GM18505 (cell line): ENCODE measurements at regions not wholly inside any gene's neighbourhood (a gene's known extent, or its start where the extent isn't known, plus 50 kb on each side); places are given as distances from the start of the nearest gene placed in this dataset.

Experiments used
- ATAC-seq: cut with Tn5 transposase; IDR thresholded peaks from one replicate; pipeline ENCODE4 v1.9.1; 2021; ENCODE audit not compliant: unreplicated experiment
- POLR2A ChIP-seq: IDR thresholded peaks from 4 replicates; pipeline ENCODE4 v1.6.1; 2011; ENCODE audit warnings: borderline replicate concordance; ENCODE audit not compliant: insufficient read depth, insufficient read length; ENCODE audit errors: extremely low read depth

DNA sequence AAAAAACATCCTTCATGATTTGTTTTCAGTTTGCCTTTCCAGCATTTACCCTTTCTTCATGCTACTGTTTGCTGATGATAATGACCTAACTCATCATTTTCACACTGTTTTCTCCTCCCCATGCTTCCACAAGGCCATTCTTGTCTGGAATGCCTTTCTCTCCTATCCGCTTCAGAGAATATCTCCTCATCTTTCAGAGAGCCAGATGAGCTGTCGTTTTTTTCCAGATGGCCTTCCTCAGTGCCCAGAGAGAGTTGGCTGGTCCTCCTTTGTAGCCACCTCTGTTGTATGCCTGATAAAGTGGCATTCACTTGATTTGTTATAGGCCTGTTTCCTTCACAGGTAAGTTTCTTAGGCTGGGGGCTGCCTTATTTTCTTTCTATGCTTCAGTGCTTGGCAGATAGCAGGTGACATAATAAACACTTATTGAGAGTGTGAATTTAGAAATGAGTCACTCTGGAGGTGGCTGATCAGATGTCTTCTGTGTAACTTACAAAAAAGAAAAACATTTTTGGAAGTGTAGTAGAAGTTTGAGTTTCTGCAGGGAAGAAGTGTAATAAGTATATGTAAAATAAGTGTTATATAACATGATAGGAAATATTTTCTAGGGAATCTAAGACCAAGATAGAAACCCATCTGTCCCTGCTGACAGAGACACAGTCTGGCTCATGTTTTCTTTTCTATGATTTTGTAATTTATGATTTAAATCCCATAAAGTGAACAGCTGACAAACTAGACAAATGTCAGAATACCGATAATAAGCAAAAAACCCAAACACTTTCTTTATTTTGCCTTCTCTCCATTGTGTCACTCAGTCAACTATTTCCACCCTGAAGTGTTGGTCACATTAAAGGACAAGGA, 174.5 kb downstream of the DACT1 start:
- ATAC-seq, result peak; percentile 91
- TF ChIP-seq POLR2A, result no peak

DNA sequence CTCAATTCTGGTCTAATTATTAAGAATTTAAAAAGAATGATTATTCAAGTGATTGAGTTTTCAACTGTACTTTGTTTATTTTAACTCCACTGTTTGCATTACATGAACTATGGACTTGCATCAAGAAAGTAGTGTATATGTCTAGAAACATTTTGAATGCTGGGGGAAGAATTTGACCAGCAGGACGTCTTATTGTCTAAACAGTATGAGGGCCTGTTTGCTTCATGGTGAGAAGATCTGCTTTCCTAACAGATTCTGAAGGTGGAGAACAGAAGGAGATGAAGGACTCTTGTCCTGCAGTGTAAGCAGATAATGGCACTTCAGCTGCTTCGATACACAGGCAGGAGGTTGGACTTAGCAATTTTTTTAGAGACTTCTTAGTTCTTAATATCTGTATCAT, 176.0 kb downstream of the DACT1 start:
- no peak for TF ChIP-seq POLR2A

DNA sequence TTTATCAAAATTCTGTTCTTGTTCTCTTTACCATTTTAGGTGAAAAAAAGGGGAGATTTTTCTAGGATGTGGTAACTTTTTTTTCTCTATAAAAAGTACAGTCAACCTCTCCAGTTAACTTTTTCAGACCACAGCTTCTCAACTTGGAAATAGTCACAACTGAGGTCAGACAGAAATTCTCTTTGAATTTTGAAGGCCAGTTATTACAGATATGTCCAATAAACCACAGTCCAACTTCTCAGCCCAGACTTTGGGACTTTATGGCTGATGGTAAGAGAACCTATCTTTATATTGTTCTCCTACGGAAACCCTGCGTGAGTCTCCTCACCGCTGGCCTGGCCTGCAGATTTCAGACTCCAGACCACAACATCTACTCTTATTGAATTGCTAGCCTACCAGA, 176.7 kb downstream of the DACT1 start:
- ATAC-seq, result no peak
- TF ChIP-seq POLR2A, result no peak

More for the DNA sequence above, 176.0 kb downstream of the DACT1 start:
- no peak for ATAC-seq

DNA sequence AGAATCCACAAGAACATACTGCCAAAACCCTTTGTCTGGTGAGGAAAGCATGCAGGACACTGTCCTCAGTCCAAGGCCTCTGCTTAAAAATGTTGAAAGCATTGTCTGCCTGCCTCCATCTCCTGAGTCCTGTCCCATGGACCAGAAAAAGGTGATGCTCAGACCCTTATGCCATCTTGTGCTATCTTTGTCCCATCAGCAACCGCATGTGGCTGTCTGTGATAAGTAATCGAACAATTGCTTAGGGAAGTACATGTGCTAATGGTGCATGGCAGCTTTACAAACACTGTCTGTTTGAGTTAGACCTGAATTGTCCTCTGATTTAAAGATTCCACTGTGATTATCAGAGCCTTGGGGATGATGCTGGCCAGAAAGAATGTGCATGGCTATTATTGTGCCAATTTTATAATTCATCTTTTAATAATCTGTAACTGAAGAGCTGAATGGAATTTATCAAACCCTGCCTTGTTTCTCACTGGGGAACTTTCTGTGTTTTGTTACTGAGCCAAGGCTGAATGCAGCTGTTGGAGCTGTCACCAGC, 177.5 kb downstream of the DACT1 start:
- no peak for ATAC-seq

DNA sequence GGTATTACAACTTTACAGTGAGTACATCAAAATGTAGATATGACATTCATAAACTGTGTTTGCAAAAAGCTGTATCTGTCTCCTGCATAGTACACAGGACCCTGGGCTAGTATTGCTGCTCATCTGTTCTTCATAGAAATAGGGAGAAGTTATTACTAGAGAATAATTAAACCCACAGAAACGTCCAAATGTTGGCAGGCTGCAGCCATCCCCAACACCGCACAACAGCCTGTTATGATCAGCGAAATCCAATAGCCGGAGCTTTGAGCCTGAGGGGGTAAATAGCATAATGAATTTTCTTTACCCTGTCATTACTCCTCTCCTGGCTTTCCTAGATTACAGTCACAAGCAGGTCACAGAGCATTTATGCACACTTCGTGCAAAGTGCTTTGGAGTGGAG, 178.0 kb downstream of the DACT1 start:
- ATAC-seq, result no peak
- no peak for TF ChIP-seq POLR2A

More for the DNA sequence above, 177.5 kb downstream of the DACT1 start:
- no peak for TF ChIP-seq POLR2A

DNA sequence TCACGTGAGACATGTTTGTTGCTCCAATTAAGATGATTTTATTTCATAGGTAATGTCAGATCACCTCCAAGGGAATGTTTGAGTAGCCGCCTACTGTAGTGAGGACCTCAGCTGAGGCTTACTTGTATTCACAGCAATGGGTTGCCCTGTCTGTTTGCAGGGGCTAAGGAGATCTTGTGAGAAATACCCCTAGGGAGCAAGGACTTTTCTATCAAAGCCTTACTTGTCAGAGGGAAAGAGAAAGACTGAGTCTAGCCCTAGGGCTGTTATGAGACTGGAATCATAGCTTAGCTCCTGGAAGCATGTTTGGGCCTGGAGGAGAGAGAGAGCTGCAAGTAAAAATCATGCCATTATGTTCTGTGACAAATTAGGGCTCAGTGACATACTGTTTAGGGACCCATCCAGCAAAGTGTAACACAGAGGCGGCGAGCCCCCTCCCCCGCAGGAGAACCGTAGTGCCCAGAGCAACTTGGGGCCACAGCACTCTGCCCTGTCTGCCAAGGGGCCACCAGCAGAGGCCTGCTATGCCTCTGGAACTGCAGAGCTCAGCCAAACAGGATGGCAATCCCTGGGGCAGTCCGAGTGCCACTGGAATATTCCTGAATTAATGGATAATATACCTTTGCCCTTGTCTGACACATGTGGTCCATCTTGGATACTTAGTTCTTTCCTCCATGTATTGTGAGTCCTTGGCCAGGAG, 178.8 kb downstream of the DACT1 start:
- no peak for TF ChIP-seq POLR2A
- no peak for ATAC-seq

DNA sequence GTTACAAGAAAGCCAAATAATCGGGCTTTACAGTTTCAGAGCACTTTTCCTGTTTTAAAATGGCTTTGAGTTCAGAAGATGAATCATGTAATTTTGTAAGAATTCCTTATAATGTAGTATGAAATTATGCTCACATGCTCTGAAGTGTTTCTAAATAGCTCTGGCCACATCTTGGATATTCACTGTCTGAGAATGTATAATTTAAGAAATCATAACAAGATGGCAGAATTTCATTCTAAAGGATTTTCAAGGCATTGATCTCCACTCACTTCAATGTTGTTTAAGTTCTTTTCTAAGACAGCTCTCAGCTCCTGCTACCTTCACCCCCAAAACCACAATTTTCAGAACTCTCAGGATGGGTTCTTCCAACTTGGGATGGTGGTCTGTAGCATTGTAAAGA, 180.1 kb downstream of the DACT1 start:
- ATAC-seq, result no peak
- no peak for TF ChIP-seq POLR2A

DNA sequence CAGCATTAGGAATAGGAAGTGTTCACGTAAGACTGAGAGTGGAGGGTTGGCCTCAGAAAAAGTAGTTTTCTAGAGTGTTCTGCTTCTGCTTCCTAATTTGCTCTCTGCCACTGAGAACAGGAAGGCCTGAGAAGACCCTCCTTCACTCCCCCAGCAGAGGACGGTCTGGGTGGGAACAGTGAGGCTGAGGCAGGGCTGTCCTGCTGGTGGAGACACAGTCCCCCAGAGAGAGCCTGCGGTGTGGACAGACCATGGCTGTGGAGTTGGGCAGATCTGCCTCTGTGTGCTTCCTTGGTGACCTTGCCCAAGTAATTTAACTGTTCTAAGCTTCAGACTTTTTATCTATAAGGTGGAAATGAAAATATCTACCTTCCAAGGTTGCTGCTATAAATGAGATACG, 182.3 kb downstream of the DACT1 start:
- ATAC-seq, result no peak
- no peak for TF ChIP-seq POLR2A

DNA sequence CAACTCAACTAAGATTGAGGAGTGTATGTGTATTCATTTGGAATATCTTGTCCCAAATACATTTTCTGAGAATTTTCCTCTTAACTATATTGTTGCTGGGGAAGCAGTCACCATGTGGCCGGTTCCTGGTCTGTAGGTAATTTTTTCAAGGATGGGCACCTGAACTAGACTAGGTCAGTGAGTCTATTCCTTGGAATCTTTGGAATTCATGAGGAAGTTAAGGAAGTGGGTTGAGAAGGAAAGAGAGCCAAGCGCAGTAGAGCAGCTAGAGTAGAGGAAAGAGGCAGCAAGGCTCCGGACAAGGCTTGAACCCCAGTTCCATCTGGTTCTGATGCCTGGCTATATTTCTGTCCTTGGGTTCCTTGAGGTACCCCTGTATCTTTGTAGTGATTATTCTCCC, 183.7 kb downstream of the DACT1 start:
- ATAC-seq, result no peak

DNA sequence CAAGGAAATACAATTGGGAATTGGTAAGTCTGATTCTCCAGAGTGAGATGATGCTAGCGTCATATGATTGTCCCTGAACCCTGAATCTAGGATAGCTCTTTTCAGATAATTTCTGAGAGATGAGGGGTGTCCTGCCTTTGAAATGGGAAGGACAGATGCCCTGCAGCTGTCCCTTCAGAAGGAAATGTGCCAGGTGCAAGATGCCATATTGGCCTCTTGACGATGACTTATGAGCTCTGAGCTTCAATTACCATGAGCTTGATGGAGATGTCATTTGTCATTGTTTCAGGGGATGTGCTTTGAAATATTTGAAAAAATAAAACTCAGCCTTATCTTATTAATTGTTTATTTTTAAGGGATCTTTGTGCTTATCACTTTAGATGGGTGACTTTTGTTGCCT, 185.1 kb downstream of the DACT1 start:
- no peak for ATAC-seq
- no peak for TF ChIP-seq POLR2A

More for the DNA sequence above, 183.7 kb downstream of the DACT1 start:
- TF ChIP-seq POLR2A, result no peak

DNA sequence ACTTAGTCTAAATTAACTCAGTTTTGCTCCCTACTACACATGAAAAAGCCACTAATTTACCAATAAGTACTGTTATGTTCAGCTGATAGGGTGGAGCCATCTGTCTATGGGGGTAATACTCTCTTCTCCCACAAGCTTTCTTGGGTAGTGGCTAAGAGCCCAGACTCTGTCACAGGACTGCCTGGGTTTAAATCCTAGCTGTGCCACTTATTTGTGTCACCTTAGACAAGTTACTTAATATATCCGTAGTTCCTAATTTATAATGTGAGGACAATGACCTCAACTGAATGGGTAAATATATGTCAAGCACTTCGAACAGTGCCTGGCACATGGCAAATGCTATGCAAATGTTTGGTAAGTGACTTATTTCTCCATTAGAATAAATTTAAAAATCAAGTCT, 185.6 kb downstream of the DACT1 start:
- TF ChIP-seq POLR2A, result no peak
- no peak for ATAC-seq

DNA sequence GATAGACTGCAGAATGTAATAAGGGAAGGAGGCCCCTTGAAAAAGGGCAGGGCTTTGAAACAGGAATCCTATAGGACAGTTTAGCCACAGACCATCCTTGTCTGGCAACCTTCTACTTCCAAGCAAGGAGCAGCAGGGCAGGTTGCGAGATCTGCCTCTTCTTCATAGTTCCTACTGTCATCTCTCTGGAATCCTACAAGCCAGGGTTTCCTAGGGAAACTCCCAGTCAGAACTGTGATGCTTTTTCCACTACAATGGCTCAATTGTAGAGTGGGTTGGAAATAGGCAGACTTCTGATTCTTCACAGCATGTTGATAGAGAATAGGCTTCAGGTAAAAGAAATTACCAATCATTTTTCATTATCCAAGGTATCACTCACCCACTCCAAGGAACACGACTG, 186.3 kb downstream of the DACT1 start:
- no peak for ATAC-seq
- TF ChIP-seq POLR2A, result no peak

DNA sequence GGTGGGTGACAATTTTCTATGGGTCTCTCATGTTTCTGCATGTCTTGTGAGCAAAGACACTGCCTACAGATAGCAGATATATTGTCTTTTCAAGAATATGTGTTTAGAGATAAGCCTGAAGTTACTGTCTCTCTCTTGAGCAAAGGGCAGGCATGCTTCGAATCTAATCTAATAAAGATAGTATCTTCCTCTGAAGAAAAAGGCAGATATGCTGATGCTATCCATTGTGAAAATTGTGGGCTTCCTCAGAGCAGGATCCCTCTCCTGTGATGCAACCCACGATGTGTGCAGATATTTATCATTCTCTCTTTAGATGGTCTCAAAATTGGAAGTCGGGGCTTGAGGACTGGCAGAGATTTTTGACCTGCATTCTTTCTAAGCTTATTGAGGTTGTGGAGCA, 187.0 kb downstream of the DACT1 start:
- TF ChIP-seq POLR2A, result no peak

DNA sequence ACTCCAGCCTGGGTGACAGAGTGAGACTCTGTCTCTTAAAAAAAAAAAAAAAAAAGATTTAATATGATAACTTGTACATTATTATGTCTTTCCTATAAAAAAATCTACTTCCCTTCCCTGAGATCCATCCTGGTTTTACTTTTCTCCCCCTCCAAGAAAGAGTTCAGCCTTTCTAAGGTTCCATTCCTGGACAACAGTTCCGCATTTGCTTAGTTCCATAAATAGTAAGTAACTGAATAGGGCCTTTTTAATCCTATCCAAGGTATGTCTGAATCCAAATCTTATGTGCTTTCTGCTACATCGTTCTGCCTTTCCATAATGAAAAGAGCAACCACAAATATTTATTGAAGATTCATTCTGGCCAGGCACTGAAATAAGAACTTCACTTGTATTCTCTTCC, 187.8 kb downstream of the DACT1 start:
- TF ChIP-seq POLR2A, result no peak
- ATAC-seq, result no peak

More for the DNA sequence above, 187.0 kb downstream of the DACT1 start:
- no peak for ATAC-seq
